ENCODE measurements at regions not wholly inside any gene's neighbourhood (a gene's known extent, or its start where the extent isn't known, plus 50 kb on each side); places are given as distances from the start of the nearest gene placed in this dataset.
A peak's percentile ranks its signal among the peaks of the same experiment; 100 is the strongest.
"Not testable (repeated sequence)": the region's sequence is repeated elsewhere in the genome, so short reads cannot be mapped to it uniquely, and the experiment has no call there.

GRCh38 chrX:39688576-39689375 lies 409.0 kb downstream of the BCOR start:
- DNase-seq, result peak; percentile 66

GRCh38 chrX:39689376-39690104 lies 408.2 kb downstream of the BCOR start:
- DNase-seq, result no peak

GRCh38 chrX:39690541-39691415 lies 407.0 kb downstream of the BCOR start:
- no peak for DNase-seq

GRCh38 chrX:39691724-39692123 lies 406.0 kb downstream of the BCOR start:
- no peak for DNase-seq

GRCh38 chrX:39692796-39693195 lies 405.0 kb downstream of the BCOR start:
- DNase-seq, result no peak

- DNase-seq, result no peak
Observed at GRCh38 chrX:39693298-39693697, 404.5 kb downstream of the BCOR start.

- DNase-seq, result not testable (repeated sequence)
Observed at GRCh38 chrX:39702636-39703035, 395.1 kb downstream of the BCOR start.

GRCh38 chrX:39703307-39703706 lies 394.5 kb downstream of the BCOR start:
- no peak for DNase-seq

GRCh38 chrX:39704590-39704989 lies 393.2 kb downstream of the BCOR start:
- DNase-seq, result no peak

GRCh38 chrX:39705290-39705689 lies 392.5 kb downstream of the BCOR start:
- no peak for DNase-seq

GRCh38 chrX:39709364-39709763 lies 388.4 kb downstream of the BCOR start:
- DNase-seq, result no peak

- DNase-seq, result no peak
Observed at GRCh38 chrX:39709812-39710211, 387.9 kb downstream of the BCOR start.

- DNase-seq, result no peak
Observed at GRCh38 chrX:39710776-39711175, 387.0 kb downstream of the BCOR start.

GRCh38 chrX:39714471-39714870 lies 383.3 kb downstream of the BCOR start:
- no peak for DNase-seq

GRCh38 chrX:39716401-39716800 lies 381.4 kb downstream of the BCOR start:
- DNase-seq, result no peak

- no peak for DNase-seq
Observed at GRCh38 chrX:39716802-39717540, 380.8 kb downstream of the BCOR start.

GRCh38 chrX:39718981-39719380 lies 378.8 kb downstream of the BCOR start:
- no peak for DNase-seq

- no peak for DNase-seq
Observed at GRCh38 chrX:39720945-39721344, 376.8 kb downstream of the BCOR start.

GRCh38 chrX:39721566-39722279 lies 376.0 kb downstream of the BCOR start:
- no peak for DNase-seq

- no peak for DNase-seq
Observed at GRCh38 chrX:39724544-39724943, 373.2 kb downstream of the BCOR start.

- DNase-seq, result no peak
Observed at GRCh38 chrX:39725114-39725513, 372.6 kb downstream of the BCOR start.

Data from NCI-H345 (cell line).